Ascending aorta (tissue), 2 donors: ENCODE measurements at regions not wholly inside any gene's neighbourhood (a gene's known extent, or its start where the extent isn't known, plus 50 kb on each side); places are given as distances from the start of the nearest gene placed in this dataset.

Source experiments
- DNase-seq, 2 donors: peaks; one replicate each; pipeline ENCODE4 v3.0.0-alpha.2; 2019; ENCODE audit warnings: low spot score in 2 of 2
- H3K27ac ChIP-seq, 2 donors: fragments of 200-600 bp; sonication (generic); one replicate each; pipeline ENCODE4 v1.5.1; 2016 to 2017; ENCODE audit warnings: mild to moderate bottlenecking in 1 of 2
- H3K27me3 ChIP-seq: fragments of 200-600 bp; sonication (generic); one replicate; pipeline ENCODE4 v1.5.1; 2017
- H3K36me3 ChIP-seq, 2 donors: fragments of 200-600 bp; sonication (generic); one replicate each; pipeline ENCODE4 v1.5.1; 2016
- H3K4me1 ChIP-seq, 2 donors: fragments of 200-600 bp; sonication (generic); one replicate each; pipeline ENCODE4 v1.5.1; 2016 to 2017; ENCODE audit warnings: mild to moderate bottlenecking in 1 of 2
- H3K4me3 ChIP-seq, 2 donors: fragments of 200-600 bp; sonication (generic); one replicate each; pipeline ENCODE4 v1.5.1; 2016 to 2017; ENCODE audit warnings: mild to moderate bottlenecking in 1 of 2
- H3K9me3 ChIP-seq, 2 donors: fragments of 200-600 bp; sonication (generic); one replicate each; pipeline ENCODE4 v1.5.1; 2016
- intact Hi-C: fragments of 100-400 bp; cut with DNase I; formaldehyde crosslinking; loops from one replicate; pipeline ENCODE4 v1.15.1; 2023
- TF ChIP-seq, protein P1 (sequence below), 3 experiments: fragments of 200-600 bp in 2 of 3; fragments of 450-650 bp in 1 of 3; sonication (generic) in 2 of 3; IDR thresholded peaks; one replicate each; pipeline ENCODE4 v1.5.1; 2016 to 2019; ENCODE audit warnings: antibody characterized with exemption in 3 of 3, mild to moderate bottlenecking in 1 of 3, moderate library complexity in 1 of 3

DNA sequence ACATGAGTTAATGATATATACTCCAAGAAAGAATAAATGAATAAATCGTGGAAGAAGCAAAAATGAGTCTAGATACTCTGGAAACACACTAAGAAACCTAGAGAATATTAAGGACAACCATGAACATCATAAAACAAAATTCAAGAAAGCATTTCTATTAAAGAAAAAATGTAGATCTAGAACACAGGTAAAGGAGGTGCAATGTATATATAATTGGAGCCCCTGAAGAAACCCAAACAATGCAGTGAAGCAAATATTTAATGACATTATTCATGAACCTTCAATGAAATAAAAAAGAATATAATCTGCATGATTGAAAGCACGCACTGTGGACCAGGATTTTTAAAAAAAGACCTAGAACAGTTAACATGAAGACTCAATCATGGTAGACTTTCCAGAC lies 150.1 kb downstream of the ATPSCKMT start:
- Histone ChIP-seq H3K36me3 (no peaks in the 10 kb centered on the region), H3K4me3 (no peak overlapping the region), H3K27me3 (no peaks in the 10 kb centered on the region), H3K27ac (no peak overlapping the region), H3K9me3 (peaks cover 0 to 5% of the 10 kb centered on the region in 2 donors), H3K4me1 (no peaks in the 10 kb centered on the region)
- TF ChIP-seq, protein P1, sequence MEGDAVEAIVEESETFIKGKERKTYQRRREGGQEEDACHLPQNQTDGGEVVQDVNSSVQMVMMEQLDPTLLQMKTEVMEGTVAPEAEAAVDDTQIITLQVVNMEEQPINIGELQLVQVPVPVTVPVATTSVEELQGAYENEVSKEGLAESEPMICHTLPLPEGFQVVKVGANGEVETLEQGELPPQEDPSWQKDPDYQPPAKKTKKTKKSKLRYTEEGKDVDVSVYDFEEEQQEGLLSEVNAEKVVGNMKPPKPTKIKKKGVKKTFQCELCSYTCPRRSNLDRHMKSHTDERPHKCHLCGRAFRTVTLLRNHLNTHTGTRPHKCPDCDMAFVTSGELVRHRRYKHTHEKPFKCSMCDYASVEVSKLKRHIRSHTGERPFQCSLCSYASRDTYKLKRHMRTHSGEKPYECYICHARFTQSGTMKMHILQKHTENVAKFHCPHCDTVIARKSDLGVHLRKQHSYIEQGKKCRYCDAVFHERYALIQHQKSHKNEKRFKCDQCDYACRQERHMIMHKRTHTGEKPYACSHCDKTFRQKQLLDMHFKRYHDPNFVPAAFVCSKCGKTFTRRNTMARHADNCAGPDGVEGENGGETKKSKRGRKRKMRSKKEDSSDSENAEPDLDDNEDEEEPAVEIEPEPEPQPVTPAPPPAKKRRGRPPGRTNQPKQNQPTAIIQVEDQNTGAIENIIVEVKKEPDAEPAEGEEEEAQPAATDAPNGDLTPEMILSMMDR (IDR thresholded peaks at IDR 0.05) = no peak
- intact Hi-C loops = no loop called here
- no peak for DNase-seq

DNA sequence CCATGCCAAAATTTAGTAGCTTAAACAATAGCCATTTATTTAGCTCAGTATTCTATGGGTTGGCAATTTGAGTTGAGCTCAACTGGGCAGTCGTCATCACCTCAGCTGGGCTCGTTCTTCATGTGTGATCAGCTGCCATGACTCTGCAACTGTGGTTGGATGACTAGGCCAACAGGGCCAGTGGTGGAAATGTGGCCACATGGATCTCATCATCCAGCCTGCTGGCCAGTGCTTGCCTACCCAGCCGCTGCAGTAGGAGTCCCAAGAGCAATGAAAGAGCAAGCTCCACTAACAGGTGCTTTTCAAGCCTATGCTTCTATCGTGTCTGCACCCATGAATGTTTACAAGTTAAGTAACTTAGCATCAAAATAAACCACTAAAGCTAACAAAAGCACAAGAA lies 158.0 kb downstream of the ATPSCKMT start:
- H3K27me3 ChIP-seq = no peaks in the 10 kb centered on the region
- H3K4me1 ChIP-seq = no peaks in the 10 kb centered on the region
- H3K4me3 ChIP-seq = no peak overlapping the region
- no peak for DNase-seq
- H3K36me3 ChIP-seq = no peaks in the 10 kb centered on the region
- no peaks in the 10 kb centered on the region for H3K9me3 ChIP-seq
- TF ChIP-seq, protein P1 (IDR thresholded peaks at IDR 0.05) = no peak
- H3K27ac ChIP-seq = no peak overlapping the region
- intact Hi-C loops = no loop called here

DNA sequence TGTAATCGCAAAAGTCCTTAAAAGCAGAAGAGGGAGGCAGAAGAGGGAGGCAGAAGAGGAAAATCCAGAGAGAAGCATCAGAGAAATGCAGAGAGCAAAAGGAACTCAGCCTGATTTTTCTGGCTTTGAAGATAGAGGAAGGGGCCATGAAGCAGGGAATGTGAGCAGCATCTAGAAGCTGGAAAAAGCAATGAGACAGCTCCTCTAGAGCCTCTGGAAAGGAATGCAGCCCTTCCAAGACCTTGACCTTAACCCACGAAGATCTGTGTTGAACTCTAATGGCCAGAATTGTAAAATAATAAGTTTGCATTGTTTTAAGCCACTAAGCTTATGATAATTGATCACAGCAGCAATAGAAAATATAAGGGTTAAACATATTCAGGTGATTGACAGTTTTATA lies 159.6 kb downstream of the ATPSCKMT start:
- Histone ChIP-seq H3K4me3 (no peak overlapping the region), H3K36me3 (no peaks in the 10 kb centered on the region), H3K27me3 (no peaks in the 10 kb centered on the region), H3K27ac (no peak overlapping the region), H3K9me3 (no peaks in the 10 kb centered on the region), H3K4me1 (no peaks in the 10 kb centered on the region)
- DNase-seq = no peak
- TF ChIP-seq, protein P1 (IDR thresholded peaks at IDR 0.05) = no peak
- intact Hi-C loops = no loop called here

DNA sequence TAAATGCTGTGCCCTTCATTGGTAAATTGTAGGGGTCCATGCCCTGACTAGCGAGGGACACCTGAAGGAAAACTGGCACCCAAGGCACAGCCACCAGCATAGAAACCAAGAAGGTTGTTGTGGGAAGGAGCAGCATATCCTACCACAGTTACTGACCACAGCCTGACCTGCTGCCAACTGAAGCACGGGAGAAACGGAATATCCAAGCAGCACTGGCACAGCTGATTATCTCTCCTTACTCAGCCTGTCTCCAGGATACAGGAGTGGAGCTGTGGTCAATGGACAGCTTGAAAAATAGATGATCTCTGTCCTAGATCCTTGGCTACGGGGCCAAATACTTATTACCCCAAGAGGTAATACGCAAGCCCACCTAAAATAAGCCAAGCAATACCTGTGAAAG lies 164.5 kb downstream of the ATPSCKMT start:
- Histone ChIP-seq H3K27me3 (no peaks in the 10 kb centered on the region), H3K4me1 (no peaks in the 10 kb centered on the region), H3K4me3 (no peak overlapping the region), H3K36me3 (no peaks in the 10 kb centered on the region), H3K9me3 (no peaks in the 10 kb centered on the region), H3K27ac (no peak overlapping the region)
- TF ChIP-seq, protein P1 (IDR thresholded peaks at IDR 0.05) = no peak
- DNase-seq = no peak
- intact Hi-C loops = no loop called here

DNA sequence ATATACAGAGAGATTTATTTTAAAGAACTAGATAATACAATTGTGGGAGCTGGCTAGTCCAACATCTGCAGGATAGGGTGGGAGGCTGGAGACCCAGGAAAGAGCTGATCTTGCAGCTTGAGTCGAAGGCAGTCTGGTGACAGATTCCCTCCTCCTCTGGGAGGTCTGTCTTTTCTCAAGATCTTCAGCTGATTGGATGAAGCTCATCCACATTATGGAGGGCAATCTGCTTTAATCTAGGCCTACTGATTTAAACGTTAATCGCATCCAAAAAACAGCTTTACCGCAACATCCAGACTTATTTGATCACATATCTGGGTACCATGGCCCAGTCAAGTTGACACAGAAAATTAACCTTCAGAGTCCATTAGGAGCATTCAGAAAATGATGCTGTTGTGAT lies 168.1 kb downstream of the ATPSCKMT start:
- TF ChIP-seq, protein P1 (IDR thresholded peaks at IDR 0.05) = no peak
- H3K4me3 ChIP-seq = no peak overlapping the region
- no peaks in the 10 kb centered on the region for H3K27me3 ChIP-seq
- no peaks in the 10 kb centered on the region for H3K9me3 ChIP-seq
- no peak overlapping the region for H3K27ac ChIP-seq
- no peak for DNase-seq
- intact Hi-C loops = no loop called here
- H3K36me3 ChIP-seq = no peaks in the 10 kb centered on the region
- no peaks in the 10 kb centered on the region for H3K4me1 ChIP-seq
